ENCODE measurements at regions not wholly inside any gene's neighbourhood (a gene's known extent, or its start where the extent isn't known, plus 50 kb on each side); places are given as distances from the start of the nearest gene placed in this dataset.

DNA sequence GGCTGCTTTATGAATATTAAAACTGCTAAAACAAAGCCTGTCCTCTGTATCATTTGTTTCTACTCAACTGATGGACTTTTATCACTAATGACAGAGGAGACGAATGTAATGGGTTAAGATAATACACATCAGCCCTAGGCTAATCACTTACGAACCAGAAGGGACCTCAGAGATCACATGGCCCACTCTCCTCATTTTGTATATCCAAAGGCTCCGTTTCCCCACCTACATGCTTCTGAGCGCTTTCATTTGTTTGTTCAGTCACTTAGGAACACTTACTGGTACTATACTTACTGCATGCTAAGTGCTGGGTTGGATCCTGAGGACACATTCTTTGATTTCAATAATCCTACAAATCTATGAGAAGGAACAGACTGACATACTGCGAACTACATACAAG is 169.3 kb downstream of the CEP135 start:
- no peak overlapping the region for H3K4me3 ChIP-seq (ENCODE audit: low read depth, low read length)
- no peaks in the 10 kb centered on the region for H3K27me3 ChIP-seq (ENCODE audit: control insufficient read depth, insufficient read depth, low read length)
- H3K36me3 ChIP-seq (ENCODE audit: control insufficient read depth, insufficient read depth, low read length), result no peaks in the 10 kb centered on the region
- DNase-seq (ENCODE audit: low read depth) (no peak), FAIRE-seq (no peak)
- TF ChIP-seq, protein P1, sequence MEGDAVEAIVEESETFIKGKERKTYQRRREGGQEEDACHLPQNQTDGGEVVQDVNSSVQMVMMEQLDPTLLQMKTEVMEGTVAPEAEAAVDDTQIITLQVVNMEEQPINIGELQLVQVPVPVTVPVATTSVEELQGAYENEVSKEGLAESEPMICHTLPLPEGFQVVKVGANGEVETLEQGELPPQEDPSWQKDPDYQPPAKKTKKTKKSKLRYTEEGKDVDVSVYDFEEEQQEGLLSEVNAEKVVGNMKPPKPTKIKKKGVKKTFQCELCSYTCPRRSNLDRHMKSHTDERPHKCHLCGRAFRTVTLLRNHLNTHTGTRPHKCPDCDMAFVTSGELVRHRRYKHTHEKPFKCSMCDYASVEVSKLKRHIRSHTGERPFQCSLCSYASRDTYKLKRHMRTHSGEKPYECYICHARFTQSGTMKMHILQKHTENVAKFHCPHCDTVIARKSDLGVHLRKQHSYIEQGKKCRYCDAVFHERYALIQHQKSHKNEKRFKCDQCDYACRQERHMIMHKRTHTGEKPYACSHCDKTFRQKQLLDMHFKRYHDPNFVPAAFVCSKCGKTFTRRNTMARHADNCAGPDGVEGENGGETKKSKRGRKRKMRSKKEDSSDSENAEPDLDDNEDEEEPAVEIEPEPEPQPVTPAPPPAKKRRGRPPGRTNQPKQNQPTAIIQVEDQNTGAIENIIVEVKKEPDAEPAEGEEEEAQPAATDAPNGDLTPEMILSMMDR (IDR thresholded peaks at IDR 0.05; ENCODE audit: insufficient read depth, low read length, severe bottlenecking), result no peak

- Histone ChIP-seq H3K27me3 (ENCODE audit: control insufficient read depth, insufficient read depth, low read length) (no peaks in the 10 kb centered on the region), H3K36me3 (ENCODE audit: control insufficient read depth, insufficient read depth, low read length) (no peaks in the 10 kb centered on the region), H3K4me3 (ENCODE audit: low read depth, low read length) (no peak overlapping the region)
- FAIRE-seq (no peak), DNase-seq (ENCODE audit: low read depth) (no peak)
- TF ChIP-seq, protein P1 (IDR thresholded peaks at IDR 0.05; ENCODE audit: insufficient read depth, low read length, severe bottlenecking), result no peak
Measured at GRCh38 chr4:56115898-56116297, 167.2 kb downstream of the CEP135 start.

GRCh38 chr4:56112377-56112776 is 163.6 kb downstream of the CEP135 start:
- Histone ChIP-seq H3K27me3 (ENCODE audit: control insufficient read depth, insufficient read depth, low read length) (no peaks in the 10 kb centered on the region), H3K36me3 (ENCODE audit: control insufficient read depth, insufficient read depth, low read length) (no peaks in the 10 kb centered on the region), H3K4me3 (ENCODE audit: low read depth, low read length) (no peak overlapping the region)
- FAIRE-seq, result no peak
- DNase-seq (ENCODE audit: low read depth), result no peak
- TF ChIP-seq, protein P1 (IDR thresholded peaks at IDR 0.05; ENCODE audit: insufficient read depth, low read length, severe bottlenecking), result no peak

DNA sequence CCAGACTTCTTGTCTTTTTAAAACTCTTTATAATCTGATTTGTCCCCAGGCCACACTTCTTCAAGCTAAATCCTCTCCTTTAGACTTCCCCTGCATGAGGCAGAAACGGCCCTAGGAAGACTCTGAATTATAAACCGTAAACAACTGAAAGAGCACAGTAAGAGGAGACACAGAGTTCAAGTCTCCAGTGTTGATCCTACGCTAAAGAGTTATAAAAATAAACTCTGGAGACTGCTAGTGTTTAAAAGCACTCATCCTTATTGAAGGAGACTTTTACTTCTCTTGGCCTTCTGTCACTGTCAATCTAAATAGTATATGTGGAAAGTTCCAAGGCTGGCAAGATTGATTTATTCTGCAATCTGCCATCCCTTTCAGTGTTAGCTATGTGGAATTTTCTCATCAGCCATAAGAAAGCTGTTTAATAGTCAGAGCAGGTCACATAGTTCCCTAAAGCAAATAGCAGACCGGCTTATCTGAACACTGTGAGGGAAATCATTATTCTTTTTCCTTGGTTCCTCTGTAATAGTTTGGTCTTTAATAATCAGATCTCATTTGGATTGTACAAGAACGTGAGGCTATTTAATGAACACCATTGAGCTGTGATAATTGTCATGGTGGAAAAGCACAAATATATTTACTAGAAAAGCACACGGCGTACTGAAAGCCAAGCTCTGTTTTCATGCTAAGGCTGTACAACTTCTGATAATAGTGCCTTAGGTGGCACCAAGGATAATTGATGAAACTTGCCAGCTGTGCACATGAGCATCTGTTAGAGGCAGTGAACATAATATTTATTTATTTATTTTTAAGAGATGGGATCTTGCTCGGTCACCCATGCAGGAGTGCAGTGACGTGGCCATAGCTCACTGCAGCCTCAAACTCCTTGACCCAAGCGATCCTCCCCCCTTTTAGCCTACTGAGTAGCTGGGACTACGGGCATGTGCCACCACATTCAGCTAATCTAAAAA is 157.7 kb downstream of the CEP135 start:
- Histone ChIP-seq H3K27me3 (ENCODE audit: control insufficient read depth, insufficient read depth, low read length) (no peaks in the 10 kb centered on the region), H3K4me3 (ENCODE audit: low read depth, low read length) (no peak overlapping the region), H3K36me3 (ENCODE audit: control insufficient read depth, insufficient read depth, low read length) (no peaks in the 10 kb centered on the region)
- no peak for FAIRE-seq
- TF ChIP-seq, protein P1 (IDR thresholded peaks at IDR 0.05; ENCODE audit: insufficient read depth, low read length, severe bottlenecking), result no peak
- DNase-seq (ENCODE audit: low read depth), result no peak

GRCh38 chr4:56104188-56104587 is 155.4 kb downstream of the CEP135 start:
- FAIRE-seq (no peak), DNase-seq (ENCODE audit: low read depth) (no peak)
- H3K27me3 ChIP-seq (ENCODE audit: control insufficient read depth, insufficient read depth, low read length), result no peaks in the 10 kb centered on the region
- TF ChIP-seq, protein P1 (IDR thresholded peaks at IDR 0.05; ENCODE audit: insufficient read depth, low read length, severe bottlenecking), result no peak
- no peaks in the 10 kb centered on the region for H3K36me3 ChIP-seq (ENCODE audit: control insufficient read depth, insufficient read depth, low read length)
- no peak overlapping the region for H3K4me3 ChIP-seq (ENCODE audit: low read depth, low read length)
